T-helper 1 cell (primary cell): ENCODE measurements at regions not wholly inside any gene's neighbourhood (a gene's known extent, or its start where the extent isn't known, plus 50 kb on each side); places are given as distances from the start of the nearest gene placed in this dataset.
A peak's percentile ranks its signal among the peaks of the same experiment; 100 is the strongest.

Experiments
- DNase-seq, 5 donors: peaks; one replicate each; pipeline ENCODE4 v3.0.0-alpha.2; 2012 to 2020

DNA sequence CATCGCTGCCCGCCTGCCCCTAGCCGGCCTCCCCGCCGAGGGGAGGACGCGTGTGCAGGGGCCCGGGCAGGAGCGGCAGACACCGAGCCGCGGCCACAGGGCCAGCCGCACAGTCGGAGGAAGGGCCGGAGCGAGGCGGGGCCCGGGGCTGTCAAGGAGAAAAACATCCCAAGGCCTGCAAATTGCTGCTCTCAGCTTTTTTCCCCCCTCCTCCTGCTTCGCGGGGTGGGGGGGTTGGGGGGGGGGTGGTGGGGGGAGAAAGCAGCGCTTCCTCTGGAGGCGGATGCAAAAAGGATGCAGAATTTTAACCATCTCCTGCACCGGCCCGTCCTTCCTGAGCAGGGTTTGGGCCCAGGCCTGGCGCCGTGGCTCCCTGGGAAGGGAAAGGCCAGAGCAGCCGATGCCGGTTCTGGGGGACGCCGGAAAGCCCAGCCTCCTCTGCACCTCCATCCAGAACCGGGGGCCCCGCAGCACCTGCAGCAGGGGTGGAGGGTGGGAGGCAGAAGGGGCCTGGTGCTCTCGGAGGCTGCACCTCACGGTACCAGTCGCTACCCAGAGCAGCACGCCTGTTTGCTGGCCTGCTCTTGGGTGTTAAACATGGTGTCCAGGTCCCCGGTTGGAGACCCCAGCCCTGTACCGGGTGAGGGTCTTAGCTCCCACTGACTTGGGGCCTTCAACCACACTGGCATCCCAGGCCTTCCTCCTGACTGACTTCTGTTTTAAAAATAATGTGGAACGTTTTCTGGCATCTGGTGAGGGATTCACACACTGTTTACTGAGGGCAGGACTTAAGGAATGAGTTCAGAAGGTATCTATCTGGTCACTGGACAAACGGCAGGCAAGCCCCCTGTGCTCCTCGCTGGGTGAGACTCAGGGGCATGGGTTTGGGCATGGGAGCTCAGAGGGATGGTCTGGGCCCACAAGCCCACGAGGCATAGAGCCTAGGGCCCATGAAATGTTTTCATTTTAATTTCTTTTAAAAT is 77.4 kb upstream of the WNT7B start:
- peak in 1 of 5 donors; percentile 52 for DNase-seq

DNA sequence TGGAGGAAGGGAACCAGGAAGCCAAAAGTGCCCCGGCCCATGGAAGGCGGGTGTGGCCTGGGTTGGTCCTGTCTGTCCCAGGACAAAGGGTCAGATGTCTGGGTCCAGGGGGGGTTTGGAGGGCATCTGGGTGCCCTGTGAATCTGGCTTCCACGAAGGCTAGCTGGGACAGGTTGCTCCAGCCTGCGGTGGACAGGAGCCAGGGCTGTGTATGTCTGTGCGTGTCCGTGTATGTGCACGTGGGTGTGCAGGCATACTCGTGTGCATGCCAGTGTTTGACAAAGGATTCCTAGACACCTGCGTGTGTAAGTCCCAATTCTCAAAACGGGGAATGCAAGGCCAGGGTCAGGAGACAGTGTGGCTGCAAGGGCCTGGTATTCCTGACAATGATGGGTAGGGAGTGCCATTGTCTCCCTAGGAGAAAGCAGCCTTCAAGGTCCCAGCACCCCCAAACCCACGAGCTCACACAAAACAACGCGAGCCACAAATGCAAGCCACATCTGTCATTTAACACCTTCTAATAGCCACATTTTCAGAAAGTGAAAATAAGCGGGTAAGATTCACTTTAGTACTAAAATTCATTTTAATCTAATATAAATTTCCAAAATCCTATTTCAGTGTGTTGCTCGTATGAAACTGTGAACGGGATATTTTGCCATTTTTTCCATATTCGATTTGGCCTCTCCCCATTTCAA is 78.4 kb upstream of the WNT7B start:
- no peak for DNase-seq

DNA sequence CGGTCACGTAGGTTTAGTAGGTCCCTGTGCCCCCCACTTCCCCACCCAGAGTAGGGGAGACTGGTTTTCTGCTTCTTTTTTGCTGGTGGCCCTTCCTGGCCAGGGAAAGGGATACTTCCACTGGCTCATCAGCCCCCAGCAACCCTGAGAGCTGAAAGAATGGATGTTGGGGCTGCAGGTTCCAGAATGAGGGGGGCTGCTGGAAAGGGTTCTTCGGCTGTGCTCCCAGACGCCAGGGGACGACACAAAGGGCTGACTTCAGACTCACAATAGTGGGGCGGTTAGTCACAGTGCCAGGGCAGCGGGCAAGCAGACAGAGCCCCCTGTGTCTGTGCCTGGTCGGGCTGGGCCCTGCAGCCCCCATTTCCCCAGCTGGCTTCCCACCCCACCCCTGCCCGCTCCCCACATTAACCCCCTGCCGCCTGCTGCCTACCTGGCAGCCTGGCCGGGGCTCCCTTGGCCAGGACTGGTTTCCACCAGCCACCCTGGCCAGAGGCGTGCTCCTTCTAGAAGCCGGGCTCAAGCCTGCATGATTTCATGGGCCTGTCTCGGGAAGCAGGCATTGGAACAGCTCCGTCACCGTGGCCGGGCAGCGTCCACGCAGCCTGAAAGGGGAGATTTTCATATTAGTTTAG is 79.1 kb upstream of the WNT7B start:
- DNase-seq, result no peak

GRCh38 chr22:46056546-46057245 is 79.7 kb upstream of the WNT7B start:
- DNase-seq, result no peak

DNA sequence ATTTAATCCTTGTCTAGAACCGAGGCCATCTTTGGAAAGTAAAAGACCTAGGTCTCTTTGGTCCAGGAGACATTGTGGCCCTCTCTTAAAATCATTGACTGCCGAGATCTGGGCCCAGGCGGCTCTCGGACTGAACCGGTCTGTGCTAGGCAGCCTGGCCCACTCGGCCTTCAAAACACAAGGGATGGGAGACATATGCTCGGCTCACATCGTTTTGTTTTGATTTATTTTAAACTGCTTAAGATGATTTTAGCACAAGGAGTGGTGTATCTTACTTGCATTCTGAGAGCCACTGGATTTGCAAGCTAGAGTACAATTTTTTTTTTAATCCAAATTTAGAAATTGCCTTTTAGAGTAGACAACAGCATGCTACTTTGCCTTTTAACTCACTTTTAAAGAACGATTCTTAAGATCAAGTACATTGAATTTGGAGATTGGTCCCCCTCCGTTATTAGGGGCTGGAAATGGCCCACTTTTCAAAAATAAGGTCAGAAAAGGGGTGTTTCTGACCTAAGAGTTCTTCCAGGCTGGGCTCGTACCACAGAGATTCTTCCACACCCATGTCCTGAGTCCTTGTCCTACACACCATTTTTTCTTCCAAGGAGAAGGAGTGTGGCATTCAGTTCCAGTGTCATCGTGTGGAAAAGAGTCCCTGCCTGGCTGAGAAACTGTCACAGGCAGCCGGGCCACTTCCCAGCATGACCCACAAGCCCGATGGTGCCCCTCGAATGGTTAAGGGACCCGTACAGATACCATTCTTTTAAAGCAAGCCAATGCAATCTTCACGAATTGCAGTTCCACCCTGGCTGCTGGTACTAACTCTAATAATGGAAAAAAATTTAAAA is 80.5 kb upstream of the WNT7B start:
- DNase-seq, result no peak

GRCh38 chr22:46058091-46058420 is 81.1 kb upstream of the WNT7B start:
- peak in 1 of 5 donors; percentile 83 for DNase-seq

- no peak for DNase-seq
Observed at GRCh38 chr22:46058591-46059519, 81.9 kb upstream of the WNT7B start.

DNA sequence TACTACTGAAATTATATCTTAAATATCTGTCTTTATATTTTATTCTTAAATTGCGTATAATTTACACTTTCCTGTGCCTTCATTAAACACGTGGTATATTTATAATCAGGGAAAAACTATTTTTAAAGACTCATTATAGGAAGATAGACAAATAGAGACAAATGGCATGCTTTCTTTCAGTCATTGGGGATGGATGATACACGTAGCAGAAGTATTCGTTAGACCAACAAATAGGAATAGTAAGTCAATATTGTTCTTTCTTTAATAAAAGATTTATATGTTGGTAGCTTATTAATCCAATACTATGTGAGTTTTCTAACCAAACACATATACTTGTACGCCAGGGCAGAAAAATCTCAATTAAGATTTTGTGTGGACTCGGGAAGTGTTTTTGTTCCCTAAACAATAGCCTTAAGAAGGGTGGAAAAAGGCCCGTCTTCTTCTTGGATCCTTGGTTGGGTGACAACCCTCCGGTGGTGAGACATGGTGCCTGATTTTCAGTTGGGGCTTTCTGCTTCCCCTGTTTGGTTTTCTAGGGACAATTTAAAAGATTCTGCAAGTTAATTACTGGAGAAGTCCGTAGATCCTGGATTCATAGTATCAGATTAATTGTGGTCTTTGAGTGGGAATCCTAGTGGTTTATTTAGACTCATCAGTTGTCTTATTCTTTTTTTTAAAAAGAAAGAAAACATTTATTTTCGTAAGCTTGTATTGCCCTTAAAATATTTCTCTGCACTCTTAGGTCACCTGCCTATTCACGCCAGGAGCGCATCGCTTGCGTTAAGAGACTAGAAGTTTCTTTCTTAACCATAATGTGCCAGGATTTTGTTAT is 83.5 kb upstream of the WNT7B start:
- DNase-seq, result no peak

DNA sequence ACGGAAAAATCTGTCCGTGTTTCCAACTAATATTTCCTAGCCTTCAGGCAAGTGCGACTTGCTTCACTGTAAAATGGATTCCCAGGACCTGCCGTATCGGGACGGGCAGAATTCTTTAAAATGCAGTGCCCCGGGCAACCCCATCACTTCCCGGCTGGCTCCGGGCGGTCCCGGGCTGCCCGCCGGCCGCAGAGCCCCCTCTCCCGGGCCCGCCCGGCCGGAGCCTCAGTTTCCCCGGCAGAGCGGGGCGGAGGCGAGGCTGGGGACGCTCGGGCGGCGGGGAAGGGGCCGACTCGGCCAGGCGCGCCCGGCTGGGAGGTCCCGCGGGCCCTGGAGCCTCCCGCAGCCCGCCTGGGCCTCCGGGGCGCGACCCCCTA is 84.2 kb upstream of the WNT7B start:
- no peak for DNase-seq

GRCh38 chr22:46061501-46062231 is 84.7 kb upstream of the WNT7B start:
- no peak for DNase-seq

DNA sequence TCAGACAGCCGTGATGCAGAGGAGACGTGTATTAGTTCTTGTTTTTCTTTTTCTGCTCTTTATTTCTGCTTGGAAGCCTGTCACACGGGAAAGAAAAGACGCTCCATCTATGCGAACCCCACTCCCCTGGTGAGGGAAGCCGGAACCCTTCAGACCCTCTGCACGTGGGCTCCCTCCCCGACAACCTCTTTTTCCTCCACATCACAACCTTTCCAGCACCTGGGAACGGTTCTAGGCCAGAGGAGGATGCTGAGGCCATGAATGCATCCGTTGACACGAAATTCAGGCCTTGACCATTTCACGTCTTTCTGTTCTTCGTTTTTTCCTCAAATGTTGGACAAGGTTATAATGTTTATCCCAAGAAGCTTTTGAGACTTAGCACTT is 85.3 kb upstream of the WNT7B start:
- DNase-seq, result no peak

DNA sequence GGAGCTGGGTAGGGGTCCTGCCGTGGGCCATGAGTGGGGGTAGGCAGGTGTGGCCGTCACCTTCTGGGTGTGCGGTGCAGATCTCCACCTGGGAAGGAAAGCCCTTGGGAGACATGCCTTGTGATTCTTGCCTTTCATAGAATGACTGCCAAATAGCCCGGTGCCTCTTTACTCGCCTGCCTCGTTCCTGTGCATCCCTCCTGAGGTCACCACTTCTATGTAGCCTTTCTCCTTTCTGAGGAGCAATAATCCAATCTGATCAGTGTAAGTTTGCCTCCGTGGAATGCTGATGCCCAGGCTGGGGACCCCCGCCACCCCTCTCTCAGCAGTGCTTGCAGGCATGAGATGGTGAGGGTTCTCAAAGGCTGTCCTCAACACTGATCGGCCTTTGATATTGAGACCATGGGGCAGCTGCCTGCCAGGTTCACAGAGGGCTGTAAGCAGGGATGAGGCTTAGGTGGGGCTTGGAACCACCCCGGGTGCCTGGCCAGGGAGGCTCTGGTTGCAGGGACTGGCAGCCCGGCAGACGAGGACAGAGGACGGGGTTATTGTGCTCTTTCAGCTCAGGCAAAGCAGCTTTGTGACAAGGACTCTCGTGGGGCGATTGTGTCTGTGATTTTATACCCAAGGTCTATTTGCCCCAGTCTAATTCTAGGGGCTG is 86.1 kb upstream of the WNT7B start:
- DNase-seq, result no peak

DNA sequence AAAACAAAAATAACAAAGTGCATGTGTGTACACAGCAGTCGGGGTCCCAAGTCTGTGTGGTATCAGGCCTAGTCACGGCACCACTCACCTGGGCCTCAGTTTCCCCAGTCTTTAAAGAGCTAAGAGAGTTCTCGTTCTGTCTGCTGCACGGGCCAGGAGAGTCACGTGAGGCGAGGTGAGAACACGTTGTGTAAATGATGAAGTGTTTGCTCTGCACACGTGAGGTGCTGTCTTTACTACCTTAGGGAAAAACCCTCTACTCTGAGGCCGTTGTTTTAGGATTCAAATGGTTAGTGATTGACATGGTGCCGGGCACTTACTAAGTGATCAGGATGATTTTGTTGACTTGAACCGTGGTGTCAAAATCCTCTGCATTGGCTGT is 86.5 kb upstream of the PPARA start:
- DNase-seq, result no peak

DNA sequence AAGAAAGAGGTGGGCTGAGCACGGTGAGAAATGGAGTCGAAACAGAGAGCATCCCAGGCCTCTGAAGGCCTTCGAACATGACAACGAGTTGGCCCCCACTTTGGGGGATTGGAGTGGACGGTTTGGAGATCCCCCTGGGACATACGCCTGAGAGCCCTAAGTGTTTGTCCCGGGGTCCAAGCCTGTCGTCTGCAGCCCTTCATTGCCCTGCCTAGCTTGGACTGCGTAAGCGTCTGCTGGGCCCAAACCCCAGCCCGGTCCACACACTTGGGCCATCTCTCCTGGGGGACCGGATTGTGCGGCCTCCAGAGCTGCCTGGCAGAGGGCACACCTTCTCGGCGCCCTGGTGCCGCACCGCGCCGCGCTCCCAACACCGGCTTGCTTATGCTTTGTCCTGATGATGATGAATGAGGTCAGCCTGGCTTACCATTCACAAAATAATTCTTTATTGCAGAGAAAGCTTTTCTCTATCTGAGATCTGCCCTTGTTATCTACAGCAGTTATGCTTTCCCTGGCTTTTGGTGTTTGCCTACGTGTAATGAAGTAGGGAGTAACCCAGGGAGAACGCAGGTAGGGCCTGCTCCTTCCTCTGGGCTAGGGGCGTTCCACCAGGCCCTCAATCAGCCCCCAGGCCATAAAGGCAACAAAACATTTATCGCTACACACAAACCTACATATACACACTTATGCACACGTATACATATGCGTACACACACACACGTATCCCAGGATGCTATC is 85.9 kb upstream of the PPARA start:
- DNase-seq, result no peak

GRCh38 chr22:46064966-46065666 is 85.2 kb upstream of the PPARA start:
- DNase-seq, result no peak

DNA sequence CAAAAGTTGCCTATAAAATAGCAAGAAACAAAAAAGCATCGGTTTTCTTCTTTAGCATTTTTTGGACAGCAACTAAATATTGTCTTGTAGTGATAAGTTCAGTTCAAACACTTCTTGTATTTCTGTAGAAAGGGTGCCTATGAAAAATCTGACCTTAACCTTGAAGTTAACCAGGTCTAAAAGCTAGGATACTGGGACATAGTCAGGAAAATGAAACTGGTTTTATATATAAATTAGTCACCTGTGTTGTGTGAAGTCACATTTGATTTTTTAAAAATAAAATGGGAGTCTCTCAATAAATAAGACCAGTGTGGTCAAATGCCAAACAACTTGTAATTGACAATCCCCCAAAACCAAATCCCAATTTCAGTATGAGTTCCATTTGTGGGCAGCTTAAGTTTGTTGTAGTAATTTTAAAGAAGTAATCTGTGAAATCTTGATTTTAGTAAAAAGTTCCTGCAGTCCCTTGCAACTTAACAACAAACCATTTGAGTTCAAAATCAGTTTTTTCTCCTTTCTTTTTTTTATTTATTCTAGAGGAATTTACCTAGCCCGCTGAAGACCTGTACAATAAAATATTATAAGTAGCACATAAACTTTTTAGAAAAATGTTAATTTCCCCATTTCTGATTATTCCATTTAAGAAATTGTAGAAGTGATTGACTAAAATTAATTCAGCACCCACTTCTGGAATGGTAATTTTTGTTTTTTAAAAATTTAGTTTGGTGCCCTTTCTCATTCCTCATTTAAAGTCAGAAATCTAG is 84.5 kb upstream of the PPARA start:
- no peak for DNase-seq

DNA sequence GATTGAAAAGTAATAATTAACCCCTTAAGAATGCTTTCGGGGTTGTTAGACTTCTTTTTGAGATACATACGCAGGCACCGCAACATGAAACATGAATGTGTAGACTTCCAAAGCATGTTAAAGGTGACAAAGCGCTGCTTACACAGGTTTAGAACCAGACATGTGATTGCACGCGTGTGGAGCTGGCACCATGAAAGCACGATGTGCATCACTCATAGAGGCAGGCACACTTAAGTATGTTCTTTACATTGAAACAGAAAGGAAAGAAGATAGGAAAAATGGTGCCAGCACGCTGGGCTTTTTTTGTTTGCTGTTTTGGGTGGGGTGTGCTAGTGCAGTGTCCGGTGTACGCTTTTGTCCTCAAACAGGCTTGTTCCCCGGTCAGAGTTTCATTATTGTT is 83.6 kb upstream of the PPARA start:
- no peak for DNase-seq
